GM12878 (cell line): ENCODE measurements at regions not wholly inside any gene's neighbourhood (a gene's known extent, or its start where the extent isn't known, plus 50 kb on each side); places are given as distances from the start of the nearest gene placed in this dataset.
A peak's percentile ranks its signal among the peaks of the same experiment; 100 is the strongest.

Experiments
- ATAC-seq: fragments of 200-7000 bp; cut with Tn5 transposase; 3 replicates; pipeline ENCODE4 v1.9.1; 2020; ENCODE audit warnings: mild to moderate bottlenecking, moderate library complexity
- BruUV-seq: library from RNA; stranded (reverse); fragments of 400-500 nt; replicated peaks from 2 replicates; lab custom pipeline; 2021; lab: Mats Ljungman, UMichigan
- CTCF ChIA-PET: fragments of 300-600 bp; sonication (Branson Sonifier 250); formaldehyde crosslinking; extraction: SDS; loops from one replicate; lab custom pipeline; 2021; ENCODE audit warnings: inconsistent platforms; lab: Yijun Ruan, JAX
- POLR2A ChIA-PET: fragments of 350-600 bp; formaldehyde crosslinking; extraction: SDS; loops from one replicate; lab custom pipeline; 2021; ENCODE audit warnings: inconsistent platforms; lab: Charles Lee
- RAD21 ChIA-PET: fragments of 300-600 bp; sonication (Branson Sonifier 250); formaldehyde crosslinking; loops from one replicate; lab custom pipeline; 2023; ENCODE audit warnings: antibody characterized with exemption; ENCODE audit not compliant: unreplicated experiment; lab: Charles Lee
- SMC1A ChIA-PET: fragments of 300-600 bp; sonication (Branson Sonifier 250); formaldehyde crosslinking; loops from one replicate; lab custom pipeline; 2023; ENCODE audit not compliant: unreplicated experiment, uncharacterized antibody; lab: Charles Lee
- DNase-seq: peaks from one replicate; pipeline ENCODE4 v3.0.0-alpha.2; 2011; ENCODE audit warnings: low read depth, low spot score
- FAIRE-seq: peaks from 3 replicates; lab custom pipeline; 2011; peaks lifted over from hg19 to GRCh38; lab: Jason Lieb, UNC
- H2AFZ ChIP-seq: 2 replicates; pipeline ENCODE4 v1.6.0; 2011; ENCODE audit warnings: low read depth, low read length, control low read depth; ENCODE audit not compliant: control insufficient read depth
- H3K27ac ChIP-seq: 2 replicates; pipeline ENCODE4 v1.5.1; 2011; ENCODE audit warnings: control low read depth; ENCODE audit not compliant: control insufficient read depth, insufficient read depth
- H3K27me3 ChIP-seq, 2 experiments: replicated peaks in 1 of 2; 2 replicates each; pipeline versions ENCODE4 v1.6.0 to v1.6.1; 2011; ENCODE audit warnings: low read length in 1 of 2; ENCODE audit not compliant: control insufficient read depth in 2 of 2, insufficient read depth in 2 of 2
- H3K36me3 ChIP-seq, 2 experiments: 2 replicates each; pipeline ENCODE4 v1.5.1; 2011; ENCODE audit warnings: low read length in 1 of 2; ENCODE audit not compliant: control insufficient read depth in 2 of 2, insufficient read depth in 2 of 2
- H3K4me1 ChIP-seq: 2 replicates; pipeline ENCODE4 v1.6.1; 2011; ENCODE audit warnings: mild to moderate bottlenecking, low read length, moderate library complexity, mixed read lengths; ENCODE audit not compliant: control insufficient read depth, insufficient read depth
- H3K4me2 ChIP-seq: 2 replicates; pipeline ENCODE4 v1.6.0; 2011; ENCODE audit warnings: control low read depth; ENCODE audit not compliant: control insufficient read depth, insufficient read depth
- H3K4me3 ChIP-seq: fragments of 200-600 bp; sonication (generic); 2 replicates; pipeline ENCODE4 v1.5.1; 2016
- H3K79me2 ChIP-seq: 2 replicates; pipeline ENCODE4 v1.6.0; 2011; ENCODE audit warnings: low read length; ENCODE audit not compliant: control insufficient read depth, insufficient read depth
- H3K9ac ChIP-seq: 2 replicates; pipeline ENCODE4 v1.8.0; 2011; ENCODE audit warnings: low read length, control low read depth, mixed read lengths; ENCODE audit not compliant: control insufficient read depth, insufficient read depth
- H3K9me3 ChIP-seq: replicated peaks from 3 replicates; pipeline ENCODE4 v1.5.1; 2011; ENCODE audit warnings: mild to moderate bottlenecking, low read length; ENCODE audit not compliant: control insufficient read depth, insufficient read depth
- H4K20me1 ChIP-seq: 2 replicates; pipeline ENCODE4 v1.6.0; 2011; ENCODE audit not compliant: control insufficient read depth, insufficient read depth
- BHLHE40 ChIP-seq, 2 experiments: fragments of 450-650 bp in 1 of 2; IDR thresholded peaks; 2 replicates each; pipeline ENCODE4 v1.6.1; 2011 to 2017; ENCODE audit warnings: low read depth in 2 of 2, borderline replicate concordance in 1 of 2, improper control_type of control experiment in 1 of 2, low read length in 1 of 2, mild to moderate bottlenecking in 1 of 2
- CHD1 ChIP-seq: IDR thresholded peaks from 2 replicates; pipeline ENCODE4 v1.6.1; 2012; ENCODE audit warnings: low read depth, low read length, improper control_type of control experiment
- CREM ChIP-seq: IDR thresholded peaks from 2 replicates; pipeline ENCODE4 v1.6.1; 2014; ENCODE audit warnings: antibody characterized with exemption, low read depth
- FOS ChIP-seq: IDR thresholded peaks from 3 replicates; pipeline ENCODE4 v1.6.1; 2011; ENCODE audit warnings: borderline replicate concordance; ENCODE audit not compliant: insufficient read length; ENCODE audit errors: extremely low read depth
- GATAD2B ChIP-seq: fragments of 450-650 bp; conservative IDR thresholded peaks from 2 replicates; pipeline ENCODE4 v1.6.1; 2017; ENCODE audit warnings: low read depth, mild to moderate bottlenecking, moderate library complexity
- HDAC2 ChIP-seq: fragments of 200-600 bp; sonication (generic); IDR thresholded peaks from 2 replicates; pipeline ENCODE4 v1.6.1; 2017
- JUNB ChIP-seq: IDR thresholded peaks from 2 replicates; pipeline ENCODE4 v1.6.1; 2016; ENCODE audit warnings: antibody characterized with exemption, mild to moderate bottlenecking
- KAT2A ChIP-seq: conservative IDR thresholded peaks from 2 replicates; pipeline ENCODE4 v1.6.1; 2011; ENCODE audit warnings: low read depth, low read length; ENCODE audit not compliant: control insufficient read depth
- MEF2B ChIP-seq: fragments of 450-650 bp; IDR thresholded peaks from 2 replicates; pipeline ENCODE4 v1.6.1; 2018; ENCODE audit warnings: mild to moderate bottlenecking, moderate library complexity; ENCODE audit not compliant: partially characterized antibody, poor library complexity, severe bottlenecking
- NBN ChIP-seq: fragments of 450-650 bp; IDR thresholded peaks from 2 replicates; pipeline ENCODE4 v1.6.1; 2016
- NFIC ChIP-seq: IDR thresholded peaks from 2 replicates; pipeline ENCODE4 v1.6.1; 2012; ENCODE audit warnings: low read depth, mild to moderate bottlenecking, inconsistent platforms, low read length, moderate library complexity
- PAX5 ChIP-seq: IDR thresholded peaks from 2 replicates; pipeline ENCODE4 v1.6.1; 2011; ENCODE audit warnings: low read depth, low read length, borderline replicate concordance
- RELA ChIP-seq: fragments of 450-650 bp; IDR thresholded peaks from 2 replicates; pipeline ENCODE4 v1.8.0; 2014; ENCODE audit warnings: borderline replicate concordance; ENCODE audit not compliant: partially characterized antibody
- SIN3A ChIP-seq: IDR thresholded peaks from 2 replicates; pipeline ENCODE4 v1.6.1; 2012; ENCODE audit warnings: low read depth, low read length, improper control_type of control experiment
- WRNIP1 ChIP-seq: IDR thresholded peaks from 2 replicates; pipeline ENCODE4 v1.6.1; 2011; ENCODE audit warnings: low read depth, low read length, improper control_type of control experiment, borderline replicate concordance
- WGBS: methylation state at CpG from one replicate; pipeline ENCODE4 v1.1.6; 2016; ENCODE audit warnings: low lambda C conversion rate; ENCODE audit not compliant: insufficient replicate concordance, insufficient coverage; ENCODE audit errors: missing lambda C conversion rate; 5-methylcytosine and 5-hydroxymethylcytosine counted together
- in situ Hi-C: fragments of 300-500 bp; cut with MboI; formaldehyde crosslinking; loops from 9 replicates; pipeline ENCODE4 v1.14.3; 2018; ENCODE audit warnings: mixed read lengths
- intact Hi-C: fragments of 100-400 bp; cut with micrococcal nuclease; formaldehyde crosslinking; loops from one replicate; pipeline ENCODE4 v1.14.2; 2022; ENCODE audit not compliant: unreplicated experiment
- TF ChIP-seq, protein P1 (sequence below): fragments of 450-650 bp; IDR thresholded peaks from 2 replicates; pipeline ENCODE4 v1.6.1; 2017; ENCODE audit warnings: mild to moderate bottlenecking, low read depth, inconsistent platforms; ENCODE audit not compliant: poor library complexity, severe bottlenecking
- TF ChIP-seq, protein P2 (sequence below): IDR thresholded peaks from 2 replicates; pipeline ENCODE4 v1.6.1; 2012; ENCODE audit warnings: low read depth, low read length, improper control_type of control experiment
- TF ChIP-seq, protein P3 (sequence below): fragments of 450-650 bp; IDR thresholded peaks from 2 replicates; pipeline ENCODE4 v1.6.1; 2018; ENCODE audit warnings: mild to moderate bottlenecking, low read depth, moderate library complexity; ENCODE audit not compliant: partially characterized antibody

DNA sequence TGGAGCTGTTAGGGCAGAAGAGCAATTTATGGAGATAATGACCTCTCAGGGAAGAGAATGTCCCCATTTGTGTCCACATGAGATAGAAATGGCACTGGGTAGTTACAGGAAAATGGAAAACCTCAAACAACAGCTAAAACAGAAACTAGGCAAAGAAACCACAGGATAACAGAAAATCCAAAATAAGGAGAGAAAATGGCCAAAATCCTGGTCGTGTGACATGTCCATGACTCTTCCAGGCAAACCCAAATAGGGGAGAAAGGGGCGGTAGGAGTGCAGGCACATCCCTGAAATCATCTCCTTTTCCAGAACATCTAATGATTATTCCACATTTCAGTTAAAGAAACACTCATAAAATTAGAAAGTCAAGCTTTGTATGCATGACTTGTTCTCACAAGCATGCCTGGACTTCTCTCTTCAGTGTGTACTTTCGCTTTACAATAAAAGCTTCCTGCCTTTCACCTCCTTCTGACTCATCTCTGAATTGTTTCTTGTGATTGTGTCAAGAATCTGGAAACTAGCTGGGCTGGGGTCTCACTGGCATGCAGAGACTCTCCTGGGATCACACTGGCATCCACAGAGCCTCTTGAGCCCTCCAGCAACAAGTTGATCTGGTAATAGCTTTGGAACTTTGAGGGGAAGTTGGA, 171.4 kb upstream of the ZP4 start:
- no peaks in the 10 kb centered on the region for H3K79me2 ChIP-seq
- H3K4me3 ChIP-seq = no peak overlapping the region
- POLR2A ChIA-PET = interaction anchor here (0.6 kb wide), 1 partner anchor 75 kb away, joined by 4 read pairs; no protein-coding TSS in a partner anchor
- no peaks in the 10 kb centered on the region for H3K36me3 ChIP-seq
- SMC1A ChIA-PET = interaction anchor here (0.7 to 3.4 kb wide), 22 partner anchors 9 to 198 kb away, joined by 3 to 19 read pairs (median 4); no protein-coding TSS in a partner anchor
- ATAC-seq (peak; percentile 69), FAIRE-seq (peak; percentile 62), DNase-seq (no peak)
- RAD21 ChIA-PET = interaction anchor here (0.6 to 2.9 kb wide), 13 partner anchors 27 to 126 kb away, joined by 3 to 15 read pairs (median 4); no protein-coding TSS in a partner anchor
- no peak overlapping the region; the same call in 1 of the 2 replicates for H2AFZ ChIP-seq
- H3K27ac ChIP-seq = peak overlapping the region; percentile 60; the same call in 1 of the 2 replicates
- no peaks in the 10 kb centered on the region for H3K27me3 ChIP-seq
- peaks cover 13% of the 10 kb centered on the region for H3K4me1 ChIP-seq
- 0% methylated on average over 3 of the region's 3 CpGs for WGBS
- CTCF ChIA-PET = interaction anchor here (0.5 to 3.1 kb wide), 11 partner anchors 9 to 198 kb away, joined by 3 to 9 read pairs (median 5); no protein-coding TSS in a partner anchor
- in situ Hi-C loops = no loop called here
- intact Hi-C loops = loop anchor here (10.0 kb wide), 1 partner anchor 57 kb away; no protein-coding TSS in a partner anchor
- H4K20me1 ChIP-seq = no peaks in the 10 kb centered on the region
- H3K9ac ChIP-seq = no peak overlapping the region
- BruUV-seq = no TSS peak
- peaks cover 5% of the 10 kb centered on the region; the same call in 1 of the 3 replicates for H3K9me3 ChIP-seq
- H3K4me2 ChIP-seq = peak overlapping the region; percentile 63
- TF ChIP-seq JUNB (peak; percentile 40; the same call in 1 of the 2 replicates), KAT2A (no peak), RELA (no peak), NBN (no peak), CREM (no peak), WRNIP1 (no peak), GATAD2B (peak; percentile 57; the same call in 1 of the 2 replicates), MEF2B (peak; percentile 47), NFIC (peak; percentile 55), PAX5 (peak; percentile 21; the same call in 1 of the 2 replicates), SIN3A (no peak), FOS (no peak), HDAC2 (no peak), CHD1 (no peak), BHLHE40 (IDR thresholded peaks at IDR 0.05; ENCODE audit: borderline replicate concordance in 1 of 2, low read depth in 2 of 2, low read length in 1 of 2) (peak in 1 of 2 experiments; percentile 63; a peak in 1 of 4 replicates)
- TF ChIP-seq, protein P1, sequence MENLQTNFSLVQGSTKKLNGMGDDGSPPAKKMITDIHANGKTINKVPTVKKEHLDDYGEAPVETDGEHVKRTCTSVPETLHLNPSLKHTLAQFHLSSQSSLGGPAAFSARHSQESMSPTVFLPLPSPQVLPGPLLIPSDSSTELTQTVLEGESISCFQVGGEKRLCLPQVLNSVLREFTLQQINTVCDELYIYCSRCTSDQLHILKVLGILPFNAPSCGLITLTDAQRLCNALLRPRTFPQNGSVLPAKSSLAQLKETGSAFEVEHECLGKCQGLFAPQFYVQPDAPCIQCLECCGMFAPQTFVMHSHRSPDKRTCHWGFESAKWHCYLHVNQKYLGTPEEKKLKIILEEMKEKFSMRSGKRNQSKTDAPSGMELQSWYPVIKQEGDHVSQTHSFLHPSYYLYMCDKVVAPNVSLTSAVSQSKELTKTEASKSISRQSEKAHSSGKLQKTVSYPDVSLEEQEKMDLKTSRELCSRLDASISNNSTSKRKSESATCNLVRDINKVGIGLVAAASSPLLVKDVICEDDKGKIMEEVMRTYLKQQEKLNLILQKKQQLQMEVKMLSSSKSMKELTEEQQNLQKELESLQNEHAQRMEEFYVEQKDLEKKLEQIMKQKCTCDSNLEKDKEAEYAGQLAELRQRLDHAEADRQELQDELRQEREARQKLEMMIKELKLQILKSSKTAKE = peak; percentile 28
- TF ChIP-seq, protein P2, sequence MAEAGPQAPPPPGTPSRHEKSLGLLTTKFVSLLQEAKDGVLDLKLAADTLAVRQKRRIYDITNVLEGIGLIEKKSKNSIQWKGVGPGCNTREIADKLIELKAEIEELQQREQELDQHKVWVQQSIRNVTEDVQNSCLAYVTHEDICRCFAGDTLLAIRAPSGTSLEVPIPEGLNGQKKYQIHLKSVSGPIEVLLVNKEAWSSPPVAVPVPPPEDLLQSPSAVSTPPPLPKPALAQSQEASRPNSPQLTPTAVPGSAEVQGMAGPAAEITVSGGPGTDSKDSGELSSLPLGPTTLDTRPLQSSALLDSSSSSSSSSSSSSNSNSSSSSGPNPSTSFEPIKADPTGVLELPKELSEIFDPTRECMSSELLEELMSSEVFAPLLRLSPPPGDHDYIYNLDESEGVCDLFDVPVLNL = no peak
- TF ChIP-seq, protein P3, sequence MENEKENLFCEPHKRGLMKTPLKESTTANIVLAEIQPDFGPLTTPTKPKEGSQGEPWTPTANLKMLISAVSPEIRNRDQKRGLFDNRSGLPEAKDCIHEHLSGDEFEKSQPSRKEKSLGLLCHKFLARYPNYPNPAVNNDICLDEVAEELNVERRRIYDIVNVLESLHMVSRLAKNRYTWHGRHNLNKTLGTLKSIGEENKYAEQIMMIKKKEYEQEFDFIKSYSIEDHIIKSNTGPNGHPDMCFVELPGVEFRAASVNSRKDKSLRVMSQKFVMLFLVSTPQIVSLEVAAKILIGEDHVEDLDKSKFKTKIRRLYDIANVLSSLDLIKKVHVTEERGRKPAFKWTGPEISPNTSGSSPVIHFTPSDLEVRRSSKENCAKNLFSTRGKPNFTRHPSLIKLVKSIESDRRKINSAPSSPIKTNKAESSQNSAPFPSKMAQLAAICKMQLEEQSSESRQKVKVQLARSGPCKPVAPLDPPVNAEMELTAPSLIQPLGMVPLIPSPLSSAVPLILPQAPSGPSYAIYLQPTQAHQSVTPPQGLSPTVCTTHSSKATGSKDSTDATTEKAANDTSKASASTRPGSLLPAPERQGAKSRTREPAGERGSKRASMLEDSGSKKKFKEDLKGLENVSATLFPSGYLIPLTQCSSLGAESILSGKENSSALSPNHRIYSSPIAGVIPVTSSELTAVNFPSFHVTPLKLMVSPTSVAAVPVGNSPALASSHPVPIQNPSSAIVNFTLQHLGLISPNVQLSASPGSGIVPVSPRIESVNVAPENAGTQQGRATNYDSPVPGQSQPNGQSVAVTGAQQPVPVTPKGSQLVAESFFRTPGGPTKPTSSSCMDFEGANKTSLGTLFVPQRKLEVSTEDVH = no peak
